ENCODE measurements at regions not wholly inside any gene's neighbourhood (a gene's known extent, or its start where the extent isn't known, plus 50 kb on each side); places are given as distances from the start of the nearest gene placed in this dataset.
"Not testable (repeated sequence)": the region's sequence is repeated elsewhere in the genome, so short reads cannot be mapped to it uniquely, and the experiment has no call there.

GRCh38 chr2:122681626-122682025, 926.2 kb downstream of the TSN start:
- in situ Hi-C loops (cut with HindIII; ENCODE audit: low pct_unique_long_range_greater_than_20kb, low sequenced_read_pairs) = no loop called here

GRCh38 chr2:122682356-122682755, 926.9 kb downstream of the TSN start:
- no peak for TF ChIP-seq JUND (IDR thresholded peaks at IDR 0.05; ENCODE audit: low read depth)
- DNase-seq (ENCODE audit: low read depth in 1 of 2, low spot score in 1 of 2) = no peak
- in situ Hi-C loops (cut with HindIII; ENCODE audit: low pct_unique_long_range_greater_than_20kb, low sequenced_read_pairs) = no loop called here

More at GRCh38 chr2:122681626-122682025, 926.2 kb downstream of the TSN start:
- peak in 1 of 2 experiments; percentile 87 for DNase-seq (ENCODE audit: low read depth in 1 of 2, low spot score in 1 of 2)
- no peak for TF ChIP-seq JUND (IDR thresholded peaks at IDR 0.05; ENCODE audit: low read depth)

- in situ Hi-C loops (cut with HindIII; ENCODE audit: low pct_unique_long_range_greater_than_20kb, low sequenced_read_pairs) = no loop called here
- DNase-seq (ENCODE audit: low read depth in 1 of 2, low spot score in 1 of 2) = peak in 1 of 2 experiments; percentile 93
- TF ChIP-seq JUND (IDR thresholded peaks at IDR 0.05; ENCODE audit: low read depth) = no peak
Observed at GRCh38 chr2:122683018-122683417, 927.6 kb downstream of the TSN start.

GRCh38 chr2:122692400-122693083, 937.1 kb downstream of the TSN start:
- no peak for DNase-seq (ENCODE audit: low read depth in 1 of 2, low spot score in 1 of 2)
- in situ Hi-C loops (cut with HindIII; ENCODE audit: low pct_unique_long_range_greater_than_20kb, low sequenced_read_pairs) = no loop called here
- no peak for TF ChIP-seq JUND (IDR thresholded peaks at IDR 0.05; ENCODE audit: low read depth)

- in situ Hi-C loops (cut with HindIII; ENCODE audit: low pct_unique_long_range_greater_than_20kb, low sequenced_read_pairs) = no loop called here
- TF ChIP-seq JUND (IDR thresholded peaks at IDR 0.05; ENCODE audit: low read depth) = no peak
- DNase-seq (ENCODE audit: low read depth in 1 of 2, low spot score in 1 of 2) = no peak
Observed at GRCh38 chr2:122697415-122697814, 942.0 kb downstream of the TSN start.

- DNase-seq (ENCODE audit: low read depth in 1 of 2, low spot score in 1 of 2) = no peak
- no peak for TF ChIP-seq JUND (IDR thresholded peaks at IDR 0.05; ENCODE audit: low read depth)
- in situ Hi-C loops (cut with HindIII; ENCODE audit: low pct_unique_long_range_greater_than_20kb, low sequenced_read_pairs) = no loop called here
Observed at GRCh38 chr2:122703676-122704075, 948.2 kb downstream of the TSN start.

- in situ Hi-C loops (cut with HindIII; ENCODE audit: low pct_unique_long_range_greater_than_20kb, low sequenced_read_pairs) = no loop called here
- TF ChIP-seq JUND (IDR thresholded peaks at IDR 0.05; ENCODE audit: low read depth) = no peak
- no peak for DNase-seq (ENCODE audit: low read depth in 1 of 2, low spot score in 1 of 2)
Observed at GRCh38 chr2:122704109-122704563, 948.7 kb downstream of the TSN start.

GRCh38 chr2:122705746-122706145, 950.3 kb downstream of the TSN start:
- DNase-seq (ENCODE audit: low read depth in 1 of 2, low spot score in 1 of 2) = no peak
- TF ChIP-seq JUND (IDR thresholded peaks at IDR 0.05; ENCODE audit: low read depth) = no peak
- in situ Hi-C loops (cut with HindIII; ENCODE audit: low pct_unique_long_range_greater_than_20kb, low sequenced_read_pairs) = no loop called here

GRCh38 chr2:122706757-122707223, 951.3 kb downstream of the TSN start:
- in situ Hi-C loops (cut with HindIII; ENCODE audit: low pct_unique_long_range_greater_than_20kb, low sequenced_read_pairs) = no loop called here
- no peak for DNase-seq (ENCODE audit: low read depth in 1 of 2, low spot score in 1 of 2)
- TF ChIP-seq JUND (IDR thresholded peaks at IDR 0.05; ENCODE audit: low read depth) = no peak

- in situ Hi-C loops (cut with HindIII; ENCODE audit: low pct_unique_long_range_greater_than_20kb, low sequenced_read_pairs) = no loop called here
- DNase-seq (ENCODE audit: low read depth in 1 of 2, low spot score in 1 of 2) = no peak
- TF ChIP-seq JUND (IDR thresholded peaks at IDR 0.05; ENCODE audit: low read depth) = no peak
Observed at GRCh38 chr2:122707224-122707824, 951.9 kb downstream of the TSN start.

GRCh38 chr2:122710049-122710448, 954.6 kb downstream of the TSN start:
- in situ Hi-C loops (cut with HindIII; ENCODE audit: low pct_unique_long_range_greater_than_20kb, low sequenced_read_pairs) = no loop called here
- no peak for TF ChIP-seq JUND (IDR thresholded peaks at IDR 0.05; ENCODE audit: low read depth)
- no peak for DNase-seq (ENCODE audit: low read depth in 1 of 2, low spot score in 1 of 2)

- no peak for DNase-seq (ENCODE audit: low read depth in 1 of 2, low spot score in 1 of 2)
- TF ChIP-seq JUND (IDR thresholded peaks at IDR 0.05; ENCODE audit: low read depth) = no peak
- in situ Hi-C loops (cut with HindIII; ENCODE audit: low pct_unique_long_range_greater_than_20kb, low sequenced_read_pairs) = no loop called here
Observed at GRCh38 chr2:122713800-122714199, 958.3 kb downstream of the TSN start.

- DNase-seq (ENCODE audit: low read depth in 1 of 2, low spot score in 1 of 2); in situ Hi-C loops (cut with HindIII; ENCODE audit: low pct_unique_long_range_greater_than_20kb, low sequenced_read_pairs): not testable (repeated sequence)
Observed at GRCh38 chr2:122720822-122721221, 965.4 kb downstream of the TSN start.

Measured in T47D (cell line).